SK-N-SH (cell line): ENCODE measurements at regions not wholly inside any gene's neighbourhood (a gene's known extent, or its start where the extent isn't known, plus 50 kb on each side); places are given as distances from the start of the nearest gene placed in this dataset.

Experiments
- CTCF ChIA-PET: fragments of 300-600, 350-600 bp; formaldehyde crosslinking; extraction: SDS; loops from one replicate; lab custom pipeline; 2021; lab: Yijun Ruan, JAX
- POLR2A ChIA-PET: fragments of 350-600 bp; sonication (Branson Sonifier 250); formaldehyde crosslinking; extraction: SDS; loops from one replicate; lab custom pipeline; 2020; ENCODE audit warnings: antibody characterized with exemption, inconsistent platforms; lab: Yijun Ruan, JAX
- DNase-seq: peaks from one replicate; pipeline ENCODE4 v3.0.0; 2012
- H2AFZ ChIP-seq: fragments of 200-600 bp; sonication (generic); 2 replicates; pipeline ENCODE4 v1.8.1; 2016; ENCODE audit warnings: antibody characterized with exemption, mild to moderate bottlenecking, low read depth
- H3F3A ChIP-seq: fragments of 200-600 bp; sonication (generic); replicated peaks from 2 replicates; pipeline ENCODE3; 2016; ENCODE audit warnings: antibody characterized with exemption, mild to moderate bottlenecking; ENCODE audit not compliant: insufficient read depth
- H3K27ac ChIP-seq, 2 experiments: fragments of 200-500 bp in 1 of 2; fragments of 200-600 bp in 1 of 2; sonication (Bioruptor generic) in 1 of 2; sonication (generic), shearing (Covaris generic) in 1 of 2; 2 replicates each; pipeline versions ENCODE4 v1.5.1 to v1.6.1; 2014 to 2016; ENCODE audit warnings: low read depth in 2 of 2, inconsistent platforms in 1 of 2, low read length in 1 of 2, mild to moderate bottlenecking in 1 of 2, mixed read lengths in 1 of 2
- H3K27me3 ChIP-seq: fragments of 200-600 bp; sonication (generic), shearing (Covaris generic); 2 replicates; pipeline ENCODE4 v1.6.1; 2016; ENCODE audit warnings: mixed run types; ENCODE audit not compliant: insufficient read depth
- H3K36me3 ChIP-seq, 2 experiments: fragments of 200-500 bp in 1 of 2; fragments of 200-600 bp in 1 of 2; sonication (Bioruptor generic) in 1 of 2; sonication (generic) in 1 of 2; replicated peaks in 1 of 2; 2 replicates each; pipeline versions ENCODE3 to v1.5.1; 2014 to 2016; ENCODE audit warnings: low read length in 1 of 2, mild to moderate bottlenecking in 1 of 2; ENCODE audit not compliant: insufficient read depth in 2 of 2, control insufficient read depth in 1 of 2
- H3K4me1 ChIP-seq, 2 experiments: fragments of 200-500 bp in 1 of 2; fragments of 200-600 bp in 1 of 2; sonication (Bioruptor generic) in 1 of 2; sonication (generic), shearing (Covaris generic) in 1 of 2; 2 replicates each; pipeline versions ENCODE4 v1.5.1 to v1.6.1; 2014 to 2016; ENCODE audit warnings: low read depth in 1 of 2, low read length in 1 of 2, mixed run types in 1 of 2; ENCODE audit not compliant: insufficient read depth in 2 of 2, control insufficient read depth in 1 of 2
- H3K4me2 ChIP-seq: fragments of 200-600 bp; sonication (generic), shearing (Covaris generic); 2 replicates; pipeline ENCODE4 v1.6.1; 2017; ENCODE audit warnings: mixed run types
- H3K4me3 ChIP-seq, 2 experiments: fragments of 200-500 bp in 1 of 2; fragments of 200-600 bp in 1 of 2; sonication (Bioruptor generic) in 1 of 2; sonication (generic), shearing (Covaris generic) in 1 of 2; 2 replicates each; pipeline versions ENCODE4 v1.5.1 to v1.8.1; 2014 to 2016; ENCODE audit warnings: low read depth in 2 of 2, inconsistent platforms in 1 of 2, low read length in 1 of 2, mild to moderate bottlenecking in 1 of 2, mixed read lengths in 1 of 2, moderate library complexity in 1 of 2
- H3K79me2 ChIP-seq: fragments of 200-600 bp; sonication (generic); 2 replicates; pipeline ENCODE4 v1.8.1; 2017; ENCODE audit warnings: mild to moderate bottlenecking; ENCODE audit not compliant: insufficient read depth
- H3K9ac ChIP-seq: fragments of 200-600 bp; sonication (generic); 2 replicates; pipeline ENCODE4 v1.6.1; 2017; ENCODE audit warnings: mixed run types
- H3K9me2 ChIP-seq: fragments of 200-600 bp; sonication (generic); 2 replicates; pipeline ENCODE4 v1.6.1; 2017; ENCODE audit warnings: mixed run types
- H3K9me3 ChIP-seq: fragments of 200-600 bp; sonication (generic); 2 replicates; pipeline ENCODE4 v1.6.1; 2017; ENCODE audit warnings: mixed run types, mild to moderate bottlenecking, moderate library complexity
- H4K20me1 ChIP-seq: fragments of 200-600 bp; sonication (generic); 2 replicates; pipeline ENCODE4 v1.6.1; 2017; ENCODE audit warnings: mild to moderate bottlenecking, mixed run types; ENCODE audit not compliant: insufficient read depth
- ELF1 ChIP-seq: IDR thresholded peaks from 2 replicates; pipeline ENCODE4 v1.4.0; 2012
- EZH2phosphoT487 ChIP-seq: fragments of 200-600 bp; sonication (generic); IDR thresholded peaks from 2 replicates; pipeline ENCODE4 v1.6.1; 2017; ENCODE audit warnings: low read depth, mixed run types, mild to moderate bottlenecking, antibody characterized with exemption, moderate library complexity, borderline replicate concordance
- FOSL2 ChIP-seq: IDR thresholded peaks from 2 replicates; pipeline ENCODE4 v1.4.0; 2012; ENCODE audit warnings: low read depth, mild to moderate bottlenecking, moderate library complexity, borderline replicate concordance
- FOXM1 ChIP-seq: IDR thresholded peaks from 2 replicates; pipeline ENCODE4 v1.4.0; 2012; ENCODE audit warnings: low read depth, mild to moderate bottlenecking
- JUND ChIP-seq: IDR thresholded peaks from 2 replicates; pipeline ENCODE4 v1.4.0; 2012
- MEF2A ChIP-seq: IDR thresholded peaks from 2 replicates; pipeline ENCODE4 v1.4.0; 2012; ENCODE audit warnings: low read depth, borderline replicate concordance
- MXI1 ChIP-seq: IDR thresholded peaks from 2 replicates; pipeline ENCODE4 v1.6.1; 2012; ENCODE audit warnings: mild to moderate bottlenecking, low read depth, low read length, improper control_type of control experiment
- NFIC ChIP-seq: IDR thresholded peaks from 2 replicates; pipeline ENCODE4 v1.4.0; 2012; ENCODE audit warnings: borderline replicate concordance
- RAD21 ChIP-seq: IDR thresholded peaks from 2 replicates; pipeline ENCODE4 v1.6.1; 2012; ENCODE audit warnings: mild to moderate bottlenecking, low read length
- RCOR1 ChIP-seq: fragments of 150-350 bp; IDR thresholded peaks from 2 replicates; pipeline ENCODE4 v1.6.1; 2017; ENCODE audit warnings: antibody characterized with exemption, low read length
- REST ChIP-seq: IDR thresholded peaks from 2 replicates; pipeline ENCODE4 v1.6.1; 2012; ENCODE audit warnings: mild to moderate bottlenecking, low read depth, low read length, moderate library complexity
- RFX5 ChIP-seq: IDR thresholded peaks from 2 replicates; pipeline ENCODE4 v1.6.1; 2012; ENCODE audit warnings: mild to moderate bottlenecking, improper control_type of control experiment, low read length
- RXRA ChIP-seq: IDR thresholded peaks from 2 replicates; pipeline ENCODE4 v1.4.0; 2012; ENCODE audit warnings: low read depth, mild to moderate bottlenecking, borderline replicate concordance
- SIN3A ChIP-seq: IDR thresholded peaks from 2 replicates; pipeline ENCODE4 v1.6.1; 2012; ENCODE audit warnings: low read depth, mild to moderate bottlenecking, low read length, moderate library complexity, borderline replicate concordance
- SMC3 ChIP-seq: IDR thresholded peaks from 2 replicates; pipeline ENCODE4 v1.6.1; 2012; ENCODE audit warnings: low read depth, low read length, improper control_type of control experiment
- TCF12 ChIP-seq: IDR thresholded peaks from 2 replicates; pipeline ENCODE4 v1.4.0; 2012
- TEAD4 ChIP-seq: IDR thresholded peaks from 2 replicates; pipeline ENCODE4 v1.4.0; 2012; ENCODE audit warnings: mild to moderate bottlenecking, borderline replicate concordance; ENCODE audit not compliant: insufficient read depth
- YY1 ChIP-seq: IDR thresholded peaks from 2 replicates; pipeline ENCODE4 v1.4.0; 2012; ENCODE audit warnings: low read depth, mild to moderate bottlenecking
- WGBS: methylation state at CpG from one replicate; pipeline ENCODE4 v1.1.6; 2017; ENCODE audit warnings: low lambda C conversion rate; 5-methylcytosine and 5-hydroxymethylcytosine counted together
- TF ChIP-seq, protein P1 (sequence below): IDR thresholded peaks from 2 replicates; pipeline ENCODE4; 2012
- TF ChIP-seq, protein P2 (sequence below): IDR thresholded peaks from 2 replicates; pipeline ENCODE4 v1.4.0; 2012; ENCODE audit warnings: low read depth, borderline replicate concordance

DNA sequence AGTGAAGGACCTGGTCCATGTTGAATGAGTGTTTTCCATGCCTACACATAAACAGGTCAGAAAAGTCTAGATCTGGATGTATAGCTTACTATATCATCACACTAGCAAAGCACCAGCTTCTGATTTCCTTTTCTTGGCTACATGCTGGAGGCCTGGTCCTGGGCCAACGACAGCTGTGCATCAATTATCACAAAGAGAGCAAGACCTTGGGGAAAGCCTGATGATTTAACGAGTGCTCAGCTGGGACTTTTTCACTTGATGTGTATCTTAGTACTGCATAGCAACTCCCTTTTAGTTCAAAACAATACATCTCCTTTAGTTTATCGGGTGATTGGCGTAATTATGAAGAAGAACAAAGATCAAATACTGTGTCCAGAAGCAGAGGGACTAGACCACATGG, 358.2 kb downstream of the KIF2B start:
- Histone ChIP-seq H3K9me3 (0 out of 2 replicates have a peak, but pooled peaks cover 3% of the 10 kb centered on the region), H3K27me3 (no peaks in the 10 kb centered on the region), H3K4me3 (no peak overlapping the region), H3F3A (no peaks in the 10 kb centered on the region), H2AFZ (no peak overlapping the region), H3K9me2 (no peaks in the 10 kb centered on the region), H4K20me1 (no peaks in the 10 kb centered on the region), H3K9ac (no peak overlapping the region), H3K4me1 (no peaks in the 10 kb centered on the region; a peak in 1 of 4 replicates), H3K27ac (no peak overlapping the region), H3K79me2 (no peaks in the 10 kb centered on the region), H3K4me2 (no peak overlapping the region), H3K36me3 (no peaks in the 10 kb centered on the region)
- TF ChIP-seq, protein P1, sequence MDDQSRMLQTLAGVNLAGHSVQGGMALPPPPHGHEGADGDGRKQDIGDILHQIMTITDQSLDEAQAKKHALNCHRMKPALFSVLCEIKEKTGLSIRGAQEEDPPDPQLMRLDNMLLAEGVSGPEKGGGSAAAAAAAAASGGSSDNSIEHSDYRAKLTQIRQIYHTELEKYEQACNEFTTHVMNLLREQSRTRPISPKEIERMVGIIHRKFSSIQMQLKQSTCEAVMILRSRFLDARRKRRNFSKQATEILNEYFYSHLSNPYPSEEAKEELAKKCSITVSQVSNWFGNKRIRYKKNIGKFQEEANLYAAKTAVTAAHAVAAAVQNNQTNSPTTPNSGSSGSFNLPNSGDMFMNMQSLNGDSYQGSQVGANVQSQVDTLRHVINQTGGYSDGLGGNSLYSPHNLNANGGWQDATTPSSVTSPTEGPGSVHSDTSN = no peak
- TF ChIP-seq, protein P2, sequence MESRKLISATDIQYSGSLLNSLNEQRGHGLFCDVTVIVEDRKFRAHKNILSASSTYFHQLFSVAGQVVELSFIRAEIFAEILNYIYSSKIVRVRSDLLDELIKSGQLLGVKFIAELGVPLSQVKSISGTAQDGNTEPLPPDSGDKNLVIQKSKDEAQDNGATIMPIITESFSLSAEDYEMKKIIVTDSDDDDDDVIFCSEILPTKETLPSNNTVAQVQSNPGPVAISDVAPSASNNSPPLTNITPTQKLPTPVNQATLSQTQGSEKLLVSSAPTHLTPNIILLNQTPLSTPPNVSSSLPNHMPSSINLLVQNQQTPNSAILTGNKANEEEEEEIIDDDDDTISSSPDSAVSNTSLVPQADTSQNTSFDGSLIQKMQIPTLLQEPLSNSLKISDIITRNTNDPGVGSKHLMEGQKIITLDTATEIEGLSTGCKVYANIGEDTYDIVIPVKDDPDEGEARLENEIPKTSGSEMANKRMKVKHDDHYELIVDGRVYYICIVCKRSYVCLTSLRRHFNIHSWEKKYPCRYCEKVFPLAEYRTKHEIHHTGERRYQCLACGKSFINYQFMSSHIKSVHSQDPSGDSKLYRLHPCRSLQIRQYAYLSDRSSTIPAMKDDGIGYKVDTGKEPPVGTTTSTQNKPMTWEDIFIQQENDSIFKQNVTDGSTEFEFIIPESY = no peak
- ChIA-PET CTCF (interaction anchor here (0.8 to 1.3 kb wide), 3 partner anchors 9 to 21 kb away, joined by 3 to 4 read pairs (median 3); no protein-coding TSS in a partner anchor), POLR2A (no interaction called here)
- DNase-seq = no peak
- 12% methylated on average over 4 of the region's 4 CpGs for WGBS

GRCh38 chr17:54191261-54191660, 368.5 kb downstream of the KIF2B start:
- no peaks in the 10 kb centered on the region for H3K4me1 ChIP-seq
- ChIA-PET POLR2A (no interaction called here), CTCF (interaction anchor here (1.3 kb wide), 1 partner anchor 12 kb away, joined by 3 read pairs; no protein-coding TSS in a partner anchor)
- no peaks in the 10 kb centered on the region for H3K9me2 ChIP-seq
- no peak overlapping the region for H3K9ac ChIP-seq
- no peak overlapping the region for H3K4me3 ChIP-seq
- DNase-seq = no peak
- H3K4me2 ChIP-seq = no peak overlapping the region
- no peaks in the 10 kb centered on the region for H3K27me3 ChIP-seq
- H3F3A ChIP-seq = no peaks in the 10 kb centered on the region
- no peak overlapping the region for H3K27ac ChIP-seq
- no peaks in the 10 kb centered on the region for H3K36me3 ChIP-seq
- no peak overlapping the region for H2AFZ ChIP-seq
- H3K9me3 ChIP-seq = peaks cover 16% of the 10 kb centered on the region; the same call in 1 of the 2 replicates
- WGBS = 13% methylated on average over 1 of the region's 1 CpG
- no peaks in the 10 kb centered on the region for H3K79me2 ChIP-seq
- H4K20me1 ChIP-seq = no peaks in the 10 kb centered on the region
- TF ChIP-seq EZH2phosphoT487 = no peak
- TF ChIP-seq FOSL2 = no peak
- TF ChIP-seq TCF12 = no peak
- TF ChIP-seq REST = no peak
- TF ChIP-seq ELF1 = no peak
- TF ChIP-seq NFIC = no peak
- no peak for TF ChIP-seq RFX5
- no peak for TF ChIP-seq JUND
- TF ChIP-seq RAD21 = no peak
- no peak for TF ChIP-seq RCOR1
- TF ChIP-seq YY1 = no peak
- TF ChIP-seq MEF2A = no peak
- no peak for TF ChIP-seq SIN3A
- TF ChIP-seq TEAD4 = no peak
- no peak for TF ChIP-seq SMC3
- TF ChIP-seq MXI1 = no peak
- TF ChIP-seq, protein P2 = no peak
- TF ChIP-seq FOXM1 = no peak
- TF ChIP-seq RXRA = no peak
